ENCODE measurements at regions not wholly inside any gene's neighbourhood (a gene's known extent, or its start where the extent isn't known, plus 50 kb on each side); places are given as distances from the start of the nearest gene placed in this dataset.

- H3K4me3 ChIP-seq: no peak overlapping the region
- Mint-ChIP-seq H3K9me3 (peaks cover 4% of the 10 kb centered on the region), H3K27me3 (ENCODE audit: insufficient read depth, low read depth) (no peaks in the 10 kb centered on the region), H3K4me1 (peaks cover 21% of the 10 kb centered on the region), H3K27ac (no peak overlapping the region), H3K36me3 (no peaks in the 10 kb centered on the region), H3K4me3 (no peak overlapping the region)
- H3K27ac ChIP-seq: no peak overlapping the region
- no peaks in the 10 kb centered on the region for H3K79me2 ChIP-seq (ENCODE audit: low read depth)
- no peaks in the 10 kb centered on the region for H3K27me3 ChIP-seq
- H3K36me3 ChIP-seq: no peaks in the 10 kb centered on the region
- H3K4me1 ChIP-seq: peaks cover 5% of the 10 kb centered on the region
- no peak overlapping the region for H3K9ac ChIP-seq
- no peaks in the 10 kb centered on the region for H3F3A ChIP-seq (ENCODE audit: low read depth)
- TF ChIP-seq, protein P1, sequence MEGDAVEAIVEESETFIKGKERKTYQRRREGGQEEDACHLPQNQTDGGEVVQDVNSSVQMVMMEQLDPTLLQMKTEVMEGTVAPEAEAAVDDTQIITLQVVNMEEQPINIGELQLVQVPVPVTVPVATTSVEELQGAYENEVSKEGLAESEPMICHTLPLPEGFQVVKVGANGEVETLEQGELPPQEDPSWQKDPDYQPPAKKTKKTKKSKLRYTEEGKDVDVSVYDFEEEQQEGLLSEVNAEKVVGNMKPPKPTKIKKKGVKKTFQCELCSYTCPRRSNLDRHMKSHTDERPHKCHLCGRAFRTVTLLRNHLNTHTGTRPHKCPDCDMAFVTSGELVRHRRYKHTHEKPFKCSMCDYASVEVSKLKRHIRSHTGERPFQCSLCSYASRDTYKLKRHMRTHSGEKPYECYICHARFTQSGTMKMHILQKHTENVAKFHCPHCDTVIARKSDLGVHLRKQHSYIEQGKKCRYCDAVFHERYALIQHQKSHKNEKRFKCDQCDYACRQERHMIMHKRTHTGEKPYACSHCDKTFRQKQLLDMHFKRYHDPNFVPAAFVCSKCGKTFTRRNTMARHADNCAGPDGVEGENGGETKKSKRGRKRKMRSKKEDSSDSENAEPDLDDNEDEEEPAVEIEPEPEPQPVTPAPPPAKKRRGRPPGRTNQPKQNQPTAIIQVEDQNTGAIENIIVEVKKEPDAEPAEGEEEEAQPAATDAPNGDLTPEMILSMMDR (IDR thresholded peaks at IDR 0.05): no peak
- TF ChIP-seq EZH2 (IDR thresholded peaks at IDR 0.05) (no peak), EZH2phosphoT487 (IDR thresholded peaks at IDR 0.05) (no peak)
- no peaks in the 10 kb centered on the region for H3K9me3 ChIP-seq (ENCODE audit: low read depth)
- H4K20me1 ChIP-seq (ENCODE audit: low read depth): no peaks in the 10 kb centered on the region
- H3K4me2 ChIP-seq: no peak overlapping the region
- H2AFZ ChIP-seq (replicated peaks): no peak overlapping the region
- DNase-seq (ENCODE audit: low spot score): no peak
These were observed 374.3 kb upstream of the CCDC196 start for GRCh38 chr14:66111891-66112290.

DNA sequence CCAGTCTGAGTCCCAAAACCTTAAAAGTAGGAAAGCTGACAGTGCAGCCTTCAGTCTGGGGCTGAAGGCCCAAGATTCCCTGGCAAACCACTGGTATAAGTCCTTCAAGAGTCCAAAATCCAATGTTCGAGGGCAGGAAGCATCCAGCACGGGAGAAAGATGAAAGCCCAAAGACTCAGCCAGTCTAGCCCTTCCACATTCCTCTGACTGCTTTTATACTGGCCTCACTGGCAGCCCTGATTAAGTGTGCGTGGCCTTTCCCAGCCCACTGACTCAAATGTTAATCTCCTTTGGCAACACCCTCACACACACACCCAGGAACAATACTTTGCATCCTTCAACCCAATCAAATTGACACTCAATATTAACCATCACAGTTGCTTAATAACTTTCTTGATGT lies 372.1 kb upstream of the CCDC196 start:
- TF ChIP-seq EZH2 (IDR thresholded peaks at IDR 0.05): no peak
- no peak for TF ChIP-seq EZH2phosphoT487 (IDR thresholded peaks at IDR 0.05)
- TF ChIP-seq, protein P1 (IDR thresholded peaks at IDR 0.05): no peak
- no peak overlapping the region for H3K4me3 ChIP-seq
- no peak overlapping the region for H3K9ac ChIP-seq
- no peaks in the 10 kb centered on the region for H3K36me3 ChIP-seq
- no peaks in the 10 kb centered on the region for H3K27me3 ChIP-seq
- H3K9me3 Mint-ChIP-seq: peaks cover 4% of the 10 kb centered on the region
- no peak overlapping the region for H3K27ac ChIP-seq
- no peaks in the 10 kb centered on the region for H3K27me3 Mint-ChIP-seq (ENCODE audit: insufficient read depth, low read depth)
- no peaks in the 10 kb centered on the region for H4K20me1 ChIP-seq (ENCODE audit: low read depth)
- H3K79me2 ChIP-seq (ENCODE audit: low read depth): no peaks in the 10 kb centered on the region
- H3K4me1 ChIP-seq: peaks cover 5% of the 10 kb centered on the region
- peaks cover 30% of the 10 kb centered on the region for H3K4me1 Mint-ChIP-seq
- H3K27ac Mint-ChIP-seq: no peak overlapping the region
- no peak overlapping the region for H3K4me3 Mint-ChIP-seq
- DNase-seq (ENCODE audit: low spot score): peak; percentile 40
- H3K4me2 ChIP-seq: no peak overlapping the region
- no peaks in the 10 kb centered on the region for H3K36me3 Mint-ChIP-seq
- no peak overlapping the region for H2AFZ ChIP-seq (replicated peaks)
- no peaks in the 10 kb centered on the region for H3K9me3 ChIP-seq (ENCODE audit: low read depth)
- H3F3A ChIP-seq (ENCODE audit: low read depth): no peaks in the 10 kb centered on the region

GRCh38 chr14:66115740-66116502 lies 370.2 kb upstream of the CCDC196 start:
- Histone ChIP-seq H3F3A (ENCODE audit: low read depth) (no peaks in the 10 kb centered on the region), H3K27me3 (no peaks in the 10 kb centered on the region), H4K20me1 (ENCODE audit: low read depth) (no peaks in the 10 kb centered on the region), H2AFZ (replicated peaks) (peak overlapping the region; percentile 12), H3K9ac (no peak overlapping the region), H3K4me1 (peaks cover 5% of the 10 kb centered on the region), H3K4me3 (no peak overlapping the region), H3K27ac (no peak overlapping the region), H3K36me3 (no peaks in the 10 kb centered on the region), H3K79me2 (ENCODE audit: low read depth) (no peaks in the 10 kb centered on the region), H3K9me3 (ENCODE audit: low read depth) (no peaks in the 10 kb centered on the region), H3K4me2 (no peak overlapping the region)
- Mint-ChIP-seq H3K4me1 (peaks cover 39% of the 10 kb centered on the region), H3K36me3 (no peaks in the 10 kb centered on the region), H3K27me3 (ENCODE audit: insufficient read depth, low read depth) (no peaks in the 10 kb centered on the region), H3K27ac (peak overlapping the region; percentile 83), H3K4me3 (no peak overlapping the region), H3K9me3 (peaks cover 2% of the 10 kb centered on the region)
- TF ChIP-seq EZH2 (IDR thresholded peaks at IDR 0.05): no peak
- TF ChIP-seq, protein P1 (IDR thresholded peaks at IDR 0.05): no peak
- TF ChIP-seq EZH2phosphoT487 (IDR thresholded peaks at IDR 0.05): no peak
- no peak for DNase-seq (ENCODE audit: low spot score)

Measured in neural progenitor cell (in vitro differentiated cells).